Colonic mucosa (tissue), 4 donors: ENCODE measurements at regions not wholly inside any gene's neighbourhood (a gene's known extent, or its start where the extent isn't known, plus 50 kb on each side); places are given as distances from the start of the nearest gene placed in this dataset.

ENCODE experiments used
- DNase-seq: peaks from one replicate; pipeline ENCODE4 v3.0.0-alpha.2; 2020
- H3K27ac ChIP-seq: fragments of 200-600 bp; one replicate; pipeline ENCODE4 v1.8.0; 2021
- H3K27me3 ChIP-seq: fragments of 200-600 bp; one replicate; pipeline ENCODE4 v1.8.0; 2021
- H3K36me3 ChIP-seq: fragments of 200-600 bp; one replicate; pipeline ENCODE4 v1.8.0; 2021
- H3K4me1 ChIP-seq: fragments of 200-600 bp; one replicate; pipeline ENCODE4 v1.8.0; 2021; ENCODE audit warnings: mild to moderate bottlenecking
- H3K4me3 ChIP-seq: fragments of 200-600 bp; one replicate; pipeline ENCODE4 v1.8.0; 2021
- H3K9ac ChIP-seq, 2 donors: one replicate each; pipeline ENCODE4 v1.7.0; 2013; ENCODE audit warnings: control low read depth in 2 of 2, low read depth in 2 of 2, low read length in 2 of 2
- H3K9me3 ChIP-seq: fragments of 200-600 bp; one replicate; pipeline ENCODE4 v1.8.0; 2021
- CTCF ChIP-seq: fragments of 200-600 bp; IDR thresholded peaks from one replicate; pipeline ENCODE4 v1.8.0; 2022; ENCODE audit warnings: antibody characterized with exemption, mild to moderate bottlenecking
- intact Hi-C: fragments of 100-400 bp; cut with DNase I; formaldehyde crosslinking; loops from one replicate; pipeline ENCODE4 v1.14.1; 2022
- donor health status: healthy.
- donor health status: DM: no; HTN: no; CAD: no.
- donor health status: DM: no; HTN: no; CAD: no.

GRCh38 chr18:59777636-59778035, 80.4 kb upstream of the CCBE1 start:
- no peaks in the 10 kb centered on the region for H3K36me3 ChIP-seq
- TF ChIP-seq CTCF, result no peak
- no peaks in the 10 kb centered on the region for H3K27me3 ChIP-seq
- H3K4me1 ChIP-seq, result no peaks in the 10 kb centered on the region
- no peak overlapping the region for H3K4me3 ChIP-seq
- intact Hi-C loops, result no loop called here
- no peak overlapping the region for H3K27ac ChIP-seq
- no peaks in the 10 kb centered on the region for H3K9me3 ChIP-seq
- no peak for DNase-seq
- no peak overlapping the region for H3K9ac ChIP-seq

- Histone ChIP-seq H3K9me3 (no peaks in the 10 kb centered on the region), H3K27ac (no peak overlapping the region), H3K9ac (no peak overlapping the region), H3K36me3 (no peaks in the 10 kb centered on the region), H3K27me3 (no peaks in the 10 kb centered on the region), H3K4me1 (no peaks in the 10 kb centered on the region), H3K4me3 (no peak overlapping the region)
- TF ChIP-seq CTCF, result no peak
- no peak for DNase-seq
- intact Hi-C loops, result no loop called here
Observed at GRCh38 chr18:59769129-59769865, 72.1 kb upstream of the CCBE1 start.

GRCh38 chr18:59768409-59768808, 71.2 kb upstream of the CCBE1 start:
- TF ChIP-seq CTCF, result no peak
- H3K27ac ChIP-seq, result no peak overlapping the region
- intact Hi-C loops, result no loop called here
- DNase-seq, result no peak
- H3K4me3 ChIP-seq, result no peak overlapping the region
- H3K4me1 ChIP-seq, result no peaks in the 10 kb centered on the region
- H3K9ac ChIP-seq, result no peak overlapping the region
- no peaks in the 10 kb centered on the region for H3K9me3 ChIP-seq
- H3K27me3 ChIP-seq, result no peaks in the 10 kb centered on the region
- no peaks in the 10 kb centered on the region for H3K36me3 ChIP-seq

- no peaks in the 10 kb centered on the region for H3K9me3 ChIP-seq
- H3K9ac ChIP-seq, result no peak overlapping the region
- DNase-seq, result no peak
- H3K27me3 ChIP-seq, result no peaks in the 10 kb centered on the region
- H3K4me1 ChIP-seq, result no peaks in the 10 kb centered on the region
- H3K4me3 ChIP-seq, result no peak overlapping the region
- no peak for TF ChIP-seq CTCF
- H3K27ac ChIP-seq, result no peak overlapping the region
- intact Hi-C loops, result no loop called here
- H3K36me3 ChIP-seq, result no peaks in the 10 kb centered on the region
Observed at GRCh38 chr18:59767732-59768131, 70.5 kb upstream of the CCBE1 start.

GRCh38 chr18:59765343-59765742, 68.1 kb upstream of the CCBE1 start:
- H3K36me3 ChIP-seq, result no peaks in the 10 kb centered on the region
- H3K4me3 ChIP-seq, result no peak overlapping the region
- intact Hi-C loops, result no loop called here
- no peak overlapping the region for H3K27ac ChIP-seq
- no peaks in the 10 kb centered on the region for H3K4me1 ChIP-seq
- no peak for TF ChIP-seq CTCF
- no peak for DNase-seq
- H3K9ac ChIP-seq, result no peak overlapping the region
- H3K9me3 ChIP-seq, result no peaks in the 10 kb centered on the region
- no peaks in the 10 kb centered on the region for H3K27me3 ChIP-seq
